Fibroblast of skin of scalp (primary cell): ENCODE measurements at regions not wholly inside any gene's neighbourhood (a gene's known extent, or its start where the extent isn't known, plus 50 kb on each side); places are given as distances from the start of the nearest gene placed in this dataset.
A peak's percentile ranks its signal among the peaks of the same experiment; 100 is the strongest.
"Not testable (repeated sequence)": the region's sequence is repeated elsewhere in the genome, so short reads cannot be mapped to it uniquely, and the experiment has no call there.

ENCODE experiments used
- DNase-seq: peaks from one replicate; pipeline ENCODE4 v3.0.0-alpha.2; 2013

DNA sequence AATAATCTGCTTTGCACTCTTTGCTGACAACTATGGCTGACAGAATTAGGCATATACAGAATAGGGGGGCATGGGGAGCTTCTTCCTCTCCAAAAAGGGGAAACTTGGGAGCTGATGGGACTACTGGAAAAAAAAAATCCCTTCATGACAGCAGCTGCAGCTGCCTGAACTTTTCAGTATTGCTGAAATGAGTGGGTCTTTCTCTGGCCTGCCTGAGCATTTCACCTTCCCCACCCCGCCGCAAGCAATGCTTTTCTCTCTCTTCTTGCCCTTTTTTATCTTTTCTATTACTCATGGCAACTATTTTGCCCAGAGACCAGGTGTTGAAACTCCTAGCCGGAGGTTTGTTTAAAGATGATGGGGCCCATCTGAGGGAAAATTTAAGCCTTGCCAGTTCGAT is 244.9 kb downstream of the SEMA3D start:
- DNase-seq: no peak

DNA sequence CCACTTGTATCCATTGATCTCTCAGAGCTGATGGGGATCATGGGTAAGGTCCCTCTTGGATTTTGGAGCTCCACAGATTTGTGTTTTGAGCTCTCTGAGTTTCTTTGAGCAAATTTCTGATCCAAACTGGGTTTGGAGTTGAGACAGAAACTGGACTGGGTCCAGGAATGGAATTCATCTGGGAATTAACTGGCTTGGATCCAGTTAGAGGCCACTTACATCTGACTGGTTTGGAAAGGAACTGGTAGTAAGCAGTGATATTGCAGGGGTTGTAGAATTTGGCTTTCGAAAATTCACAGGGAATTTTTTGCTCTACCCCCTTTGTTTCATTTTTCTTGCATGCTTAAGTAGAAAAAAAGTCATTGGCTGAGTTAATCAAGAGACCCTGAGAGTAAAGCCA is 245.6 kb downstream of the SEMA3D start:
- DNase-seq: no peak

DNA sequence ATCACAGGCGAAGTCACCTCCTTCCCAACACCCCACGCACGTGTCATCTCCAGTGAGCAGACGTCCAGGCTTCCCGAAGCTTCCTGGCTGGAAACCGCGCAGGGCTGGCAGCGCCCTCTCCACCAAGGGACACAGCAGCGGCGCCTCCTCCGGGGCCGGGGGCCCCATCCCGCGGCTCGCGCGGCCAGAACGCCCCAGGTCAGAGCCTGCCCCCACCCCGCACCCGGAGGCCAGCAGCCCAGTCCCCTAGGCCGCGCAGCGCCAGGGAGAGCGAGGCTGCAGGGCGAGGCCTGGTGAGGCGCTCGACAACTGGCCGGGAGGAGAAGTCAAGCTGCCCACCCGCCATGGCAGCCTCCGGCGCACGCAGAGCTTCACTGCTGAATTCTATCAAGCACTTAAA is 247.0 kb downstream of the SEMA3D start:
- no peak for DNase-seq

GRCh38 chr7:84939442-84939841 is 247.4 kb downstream of the SEMA3D start:
- no peak for DNase-seq

GRCh38 chr7:84924353-84924752 is 262.5 kb downstream of the SEMA3D start:
- no peak for DNase-seq

GRCh38 chr7:84923348-84923747 is 263.5 kb downstream of the SEMA3D start:
- DNase-seq: no peak

- no peak for DNase-seq
Observed at GRCh38 chr7:84921154-84921553, 265.7 kb downstream of the SEMA3D start.

GRCh38 chr7:84916973-84917372 is 269.9 kb downstream of the SEMA3D start:
- not testable (repeated sequence) for DNase-seq

DNA sequence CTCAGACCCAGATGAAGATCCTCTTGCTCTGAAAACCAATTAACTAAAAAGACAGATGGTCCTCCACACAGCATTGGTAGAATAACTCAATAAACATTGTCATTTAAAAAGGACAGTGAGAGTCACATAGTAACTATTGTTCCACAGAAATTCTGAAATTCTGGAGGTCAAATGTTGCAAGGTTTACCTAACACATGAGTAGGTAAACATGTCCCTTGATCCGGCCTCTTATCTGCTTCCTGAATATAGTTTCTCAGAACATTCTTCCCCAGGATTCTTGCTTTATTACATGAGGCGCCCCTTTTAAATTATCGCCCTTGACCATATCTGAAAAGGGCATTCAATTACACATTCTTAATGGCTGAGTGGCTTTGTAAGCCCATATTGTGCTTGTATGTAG is 270.7 kb downstream of the SEMA3D start:
- DNase-seq: no peak

- DNase-seq: no peak
Observed at GRCh38 chr7:84914598-84914997, 272.3 kb downstream of the SEMA3D start.

GRCh38 chr7:84913731-84914130 is 273.1 kb downstream of the SEMA3D start:
- peak; percentile 10 for DNase-seq

DNA sequence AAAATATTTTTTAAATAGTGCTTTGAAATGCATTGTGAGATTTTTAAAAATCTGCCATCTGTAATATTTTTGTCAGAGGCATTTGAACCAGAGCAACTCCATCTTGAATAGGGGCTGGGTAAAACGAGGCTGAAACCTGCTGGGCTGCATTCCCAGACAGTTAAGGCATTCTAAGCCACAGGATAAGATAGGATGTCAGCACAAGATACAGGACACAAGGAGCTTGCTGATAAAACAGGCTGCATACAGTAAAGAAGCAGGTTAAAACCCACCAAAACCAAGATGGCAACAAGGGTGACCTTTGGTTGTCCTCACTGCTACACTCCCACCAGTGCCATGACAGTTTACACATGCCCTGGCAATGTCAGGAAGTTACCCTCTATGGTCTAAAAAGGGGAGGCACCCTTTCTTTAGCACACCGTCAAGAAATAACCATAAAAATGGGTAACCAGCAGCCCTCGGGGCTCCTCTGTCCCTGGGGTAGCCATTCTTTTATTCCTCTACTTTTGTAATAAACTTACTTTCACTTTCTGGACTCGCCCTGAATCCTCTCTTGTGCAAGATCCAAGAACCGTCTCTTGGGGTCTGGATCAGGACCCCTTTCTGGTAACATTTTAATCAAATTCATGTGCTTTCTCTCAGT is 273.7 kb downstream of the SEMA3D start:
- DNase-seq: no peak

DNA sequence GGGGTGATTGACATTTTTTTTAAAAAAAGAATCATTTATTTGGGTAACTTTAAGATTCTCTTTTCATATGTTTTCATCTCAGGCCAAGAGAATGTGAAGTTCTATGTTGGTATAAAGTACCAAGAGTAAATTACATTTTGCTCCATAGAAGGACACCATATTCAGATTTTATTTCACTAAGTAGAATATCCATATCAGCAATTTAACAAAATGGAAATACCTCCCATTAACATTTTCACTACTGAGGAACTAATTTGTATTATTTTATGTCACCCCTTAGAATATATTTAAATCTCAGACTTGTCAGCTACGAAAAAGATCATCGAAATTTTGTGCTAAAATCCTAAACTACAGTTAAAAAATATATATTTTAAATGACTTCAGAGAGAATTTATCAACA is 274.3 kb downstream of the SEMA3D start:
- DNase-seq: no peak

DNA sequence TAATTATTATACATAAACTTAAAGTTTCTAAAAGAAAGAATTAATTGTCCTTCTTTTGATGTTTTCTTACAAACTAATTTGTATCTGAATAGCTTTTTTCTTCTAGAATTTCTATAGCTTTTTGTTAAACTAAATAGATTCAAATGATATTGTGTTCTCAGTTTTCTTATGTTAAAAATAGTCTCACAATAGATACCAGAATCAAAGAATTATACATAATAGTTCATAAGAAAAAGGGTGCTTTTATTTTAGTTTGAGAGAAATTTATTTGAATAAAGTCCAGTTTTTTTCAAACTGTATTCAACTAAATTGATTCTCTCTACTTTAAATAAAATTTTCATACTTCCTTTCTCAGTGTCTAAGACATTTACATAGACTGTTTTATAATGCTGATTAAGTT is 274.8 kb downstream of the SEMA3D start:
- no peak for DNase-seq

GRCh38 chr7:84911077-84911476 is 275.8 kb downstream of the SEMA3D start:
- no peak for DNase-seq

DNA sequence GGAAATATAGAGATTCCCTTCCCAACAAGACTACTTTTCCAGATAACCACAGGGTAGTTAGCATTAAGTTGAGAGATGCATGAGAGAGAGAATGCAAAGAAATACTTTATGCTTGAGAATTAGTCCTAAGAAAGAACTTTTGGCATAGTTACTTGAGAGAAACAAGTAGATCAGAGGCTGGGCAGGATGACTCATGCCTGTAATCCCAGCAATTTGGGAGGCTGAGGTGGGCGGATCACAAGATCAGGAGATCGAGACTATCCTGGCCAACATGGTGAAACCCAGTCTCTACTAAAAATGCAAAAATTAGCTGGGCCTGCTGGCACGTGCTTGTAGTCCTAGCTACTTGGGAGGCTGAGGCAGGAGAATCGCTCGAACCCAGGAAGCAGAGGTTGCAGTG is 276.5 kb downstream of the SEMA3D start:
- DNase-seq: peak; percentile 10

- no peak for DNase-seq
Observed at GRCh38 chr7:84908196-84908793, 278.6 kb downstream of the SEMA3D start.

- DNase-seq: no peak
Observed at GRCh38 chr7:84906889-84907288, 280.0 kb downstream of the SEMA3D start.

DNA sequence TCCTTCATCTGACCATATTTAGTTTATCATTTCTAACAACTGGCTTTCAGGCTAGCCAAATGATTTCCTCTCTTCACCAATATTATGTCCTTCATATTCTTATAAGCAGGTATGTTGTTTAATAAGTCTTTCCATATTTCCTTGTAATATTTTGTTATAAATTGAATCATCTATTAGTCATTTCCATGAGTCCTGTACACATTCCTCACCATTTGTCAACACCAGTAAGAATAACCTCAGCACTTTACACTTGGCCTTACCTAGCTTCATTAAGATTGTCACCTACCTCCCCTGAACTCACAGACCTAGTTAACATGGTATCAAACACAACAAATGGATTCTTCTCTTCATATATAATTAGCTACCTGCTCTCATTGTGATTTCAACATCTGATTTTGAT is 282.3 kb downstream of the SEMA3D start:
- no peak for DNase-seq

DNA sequence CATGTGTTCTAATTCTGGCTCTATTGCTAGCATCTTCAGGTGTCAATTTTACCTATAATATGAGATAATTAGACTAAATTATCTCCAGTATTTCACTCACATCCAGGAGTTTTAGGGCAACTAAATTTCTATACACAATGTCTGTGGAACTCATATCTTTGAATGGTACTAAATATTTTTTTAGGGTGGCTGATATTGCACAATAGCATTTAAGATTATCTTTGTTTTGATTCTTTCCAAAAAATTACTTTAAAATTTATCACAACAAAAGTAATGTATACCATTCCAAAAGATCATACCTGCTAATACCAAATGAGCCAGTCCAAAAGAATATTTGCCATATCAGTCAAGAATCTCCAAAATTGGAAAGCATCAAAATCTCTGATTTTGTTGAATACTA is 285.5 kb downstream of the SEMA3D start:
- DNase-seq: no peak

- no peak for DNase-seq
Observed at GRCh38 chr7:84900215-84900614, 286.6 kb downstream of the SEMA3D start.

DNA sequence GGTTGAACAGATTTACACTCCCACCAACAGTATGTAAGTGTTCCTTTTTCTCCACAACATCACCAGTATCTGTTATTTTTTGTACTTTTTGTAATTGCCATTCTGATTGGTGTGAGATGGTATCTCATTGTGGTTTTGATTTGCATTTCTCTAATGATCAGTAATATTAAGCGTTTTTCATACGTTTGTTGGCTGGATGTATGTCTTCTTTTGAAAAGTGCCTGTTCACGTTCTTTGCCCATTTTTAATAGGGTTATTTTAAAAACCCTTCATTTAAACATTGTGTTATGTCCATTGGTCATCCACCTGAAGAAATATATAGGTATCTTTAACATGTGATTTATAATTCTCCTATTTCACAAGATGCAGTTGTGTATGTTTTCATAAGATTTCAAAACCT is 291.3 kb downstream of the SEMA3D start:
- DNase-seq: no peak

- DNase-seq: not testable (repeated sequence)
Observed at GRCh38 chr7:84883570-84883969, 303.3 kb downstream of the SEMA3D start.

DNA sequence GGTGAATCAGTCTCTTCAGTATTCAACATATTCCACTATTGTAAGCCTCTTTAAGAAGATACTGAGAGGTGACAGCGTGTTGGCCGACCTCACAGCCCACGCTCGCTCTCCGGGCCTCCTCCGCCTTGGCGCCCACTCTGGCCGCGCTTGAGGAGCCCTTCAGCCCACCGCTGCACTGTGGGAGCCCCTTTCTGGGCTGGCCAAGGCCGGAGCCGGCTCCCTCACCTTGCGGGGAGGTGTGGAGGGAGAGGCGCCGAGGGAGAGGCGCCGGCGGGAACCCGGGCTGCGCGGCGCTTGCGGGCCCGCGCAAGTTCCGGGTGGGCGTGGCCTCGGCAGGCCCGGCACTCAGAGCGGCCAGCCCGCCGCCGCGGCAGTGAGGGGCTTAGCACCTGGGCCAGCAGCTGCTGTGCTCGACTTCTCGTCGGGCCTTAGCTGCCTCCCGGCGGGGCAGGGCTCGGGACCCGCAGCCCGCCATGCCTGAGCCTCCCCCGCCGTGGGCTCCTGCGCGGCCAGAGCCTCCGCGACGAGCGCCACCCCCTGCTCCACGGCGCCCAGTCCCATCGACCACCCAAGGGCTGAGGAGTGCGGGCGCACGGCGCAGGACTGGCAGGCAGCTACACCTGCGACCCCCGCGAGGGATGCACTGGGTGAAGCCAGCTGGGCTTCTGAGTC is 306.4 kb downstream of the SEMA3D start:
- DNase-seq: not testable (repeated sequence)
